SK-N-DZ (cell line): ENCODE measurements at regions not wholly inside any gene's neighbourhood (a gene's known extent, or its start where the extent isn't known, plus 50 kb on each side); places are given as distances from the start of the nearest gene placed in this dataset.
A peak's percentile ranks its signal among the peaks of the same experiment; 100 is the strongest.
"Not testable (repeated sequence)": the region's sequence is repeated elsewhere in the genome, so short reads cannot be mapped to it uniquely, and the experiment has no call there.

Experiments used
- DNase-seq: peaks from one replicate; pipeline ENCODE4 v3.0.0-alpha.2; 2015; ENCODE audit warnings: low spot score

DNA sequence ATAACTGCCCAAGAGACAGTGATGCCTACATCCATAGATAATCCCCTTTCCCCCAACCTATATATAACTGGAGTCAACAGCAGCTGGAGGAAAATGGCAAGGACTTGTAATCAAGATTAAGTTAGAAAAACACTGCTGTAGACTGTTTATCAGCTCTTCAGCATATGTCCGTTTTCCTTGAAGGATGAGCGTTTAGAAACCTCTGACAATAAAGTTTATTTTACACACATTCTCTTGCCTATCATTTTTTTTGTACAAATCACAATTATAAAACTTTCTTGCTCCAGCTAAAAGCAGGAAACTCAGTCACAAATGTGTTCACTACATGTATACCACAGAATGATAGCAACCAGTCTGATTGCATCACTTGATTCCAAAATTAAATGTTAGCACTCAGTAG is 50.8 kb downstream of the PPIAL4G start:
- not testable (repeated sequence) for DNase-seq

DNA sequence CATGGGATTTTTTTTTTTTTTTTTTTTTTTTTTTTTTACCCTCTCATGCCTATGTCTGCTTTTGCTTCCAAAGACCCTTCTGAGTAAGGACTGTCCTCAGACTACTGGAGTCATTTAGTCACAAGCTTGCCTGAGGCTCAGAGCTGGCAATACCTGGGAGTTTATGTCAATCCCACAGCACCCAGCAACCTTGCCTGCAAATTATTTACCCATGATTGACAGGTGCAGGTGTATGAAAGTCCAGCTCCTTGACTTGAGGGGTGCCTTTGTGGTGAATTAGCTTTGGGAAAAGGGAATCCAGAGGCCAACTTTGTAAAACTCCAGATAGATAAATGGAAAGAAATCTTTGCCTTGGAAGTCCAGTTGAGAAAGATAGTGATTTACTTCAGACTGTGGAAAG is 53.2 kb downstream of the PPIAL4G start:
- DNase-seq: not testable (repeated sequence)

DNA sequence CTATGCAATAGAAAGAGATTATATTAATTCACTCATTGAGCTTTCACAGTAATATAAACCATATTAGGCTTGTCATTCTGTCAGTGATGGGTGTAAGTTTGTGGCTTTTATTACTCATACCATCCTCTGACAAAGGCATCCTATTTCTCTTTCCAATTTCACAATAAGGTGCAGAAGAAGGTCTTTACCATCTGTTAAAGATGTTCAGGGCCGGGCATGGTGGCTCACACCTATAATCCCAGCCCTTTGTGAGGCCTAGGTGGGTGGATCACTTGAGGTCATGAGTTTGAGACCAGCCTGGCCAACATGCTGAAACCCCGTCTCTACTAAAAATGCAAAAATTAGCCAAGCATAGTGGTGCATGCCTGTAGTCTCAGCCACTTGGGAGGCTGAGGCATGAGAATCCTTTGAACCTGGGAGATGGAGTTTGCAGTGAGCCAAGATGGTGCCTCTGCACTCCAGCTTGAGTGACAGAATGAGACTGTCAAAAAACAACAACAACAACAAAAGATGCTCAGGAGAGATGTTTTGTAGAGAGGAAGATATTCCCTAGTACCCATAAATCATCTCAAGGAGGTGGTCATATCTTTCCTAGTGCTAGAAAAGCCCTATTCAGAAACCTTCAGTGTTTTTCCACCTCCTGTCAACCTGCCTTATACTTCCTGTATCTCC is 56.0 kb downstream of the PPIAL4G start:
- DNase-seq: not testable (repeated sequence)

DNA sequence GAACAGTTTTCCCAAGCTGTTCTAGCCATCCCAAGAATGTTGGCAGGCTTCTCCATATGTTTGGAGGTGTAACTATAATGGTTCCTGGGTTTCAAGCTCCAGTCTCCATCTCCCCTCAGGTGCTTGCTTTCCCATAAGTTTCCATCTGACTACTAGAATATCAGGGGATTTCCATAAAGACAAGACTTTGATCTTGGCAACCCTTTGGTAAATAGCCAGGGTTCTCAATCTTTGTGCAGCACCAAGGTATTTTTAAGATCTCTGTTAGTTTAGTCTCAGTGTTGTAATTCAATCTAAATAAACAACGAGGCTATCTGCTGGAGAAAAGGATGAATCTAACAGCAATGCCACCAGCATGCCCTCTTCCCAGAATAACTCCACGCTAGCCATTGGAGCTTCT is 56.7 kb downstream of the PPIAL4G start:
- not testable (repeated sequence) for DNase-seq

DNA sequence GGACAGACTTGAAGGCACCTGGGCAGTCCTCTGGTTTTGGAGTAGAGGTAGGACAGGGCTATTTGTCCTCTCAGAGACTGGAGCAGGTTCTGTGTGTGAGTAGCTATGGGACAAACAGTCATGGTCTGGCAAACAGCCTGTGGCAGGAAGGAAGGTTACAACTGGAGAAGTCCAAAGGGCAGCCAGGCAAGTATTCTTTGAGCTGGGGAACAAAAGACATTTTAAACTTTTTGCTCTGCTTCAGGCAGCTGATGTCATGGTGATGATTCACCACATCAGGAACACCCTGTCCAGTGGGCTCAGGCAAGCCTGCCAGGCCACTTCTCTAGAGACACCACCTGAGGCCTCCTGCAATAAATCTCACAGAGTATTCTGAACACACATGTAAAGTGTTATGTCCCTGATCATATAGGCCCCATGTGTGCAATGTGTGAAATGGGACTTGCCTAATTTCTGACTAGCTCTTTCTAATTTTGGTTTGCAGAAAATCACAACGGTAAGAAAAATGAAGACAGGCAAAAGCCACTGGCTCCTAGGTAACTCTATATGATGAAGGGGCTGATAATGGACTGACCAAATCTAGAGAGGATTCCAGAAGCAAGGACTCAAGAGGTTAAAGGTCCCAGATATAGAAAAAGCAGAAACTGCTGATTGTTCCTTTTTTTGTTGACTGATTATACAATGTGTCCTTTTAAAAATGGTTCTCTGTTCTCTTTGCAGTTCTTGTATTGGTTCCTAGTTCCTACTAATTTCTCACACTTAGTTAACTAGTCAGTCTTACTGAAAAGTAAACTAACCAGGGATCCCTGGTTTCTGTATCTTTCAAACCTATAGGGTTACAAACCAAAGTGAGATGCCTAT is 58.7 kb downstream of the PPIAL4G start:
- DNase-seq: not testable (repeated sequence)

DNA sequence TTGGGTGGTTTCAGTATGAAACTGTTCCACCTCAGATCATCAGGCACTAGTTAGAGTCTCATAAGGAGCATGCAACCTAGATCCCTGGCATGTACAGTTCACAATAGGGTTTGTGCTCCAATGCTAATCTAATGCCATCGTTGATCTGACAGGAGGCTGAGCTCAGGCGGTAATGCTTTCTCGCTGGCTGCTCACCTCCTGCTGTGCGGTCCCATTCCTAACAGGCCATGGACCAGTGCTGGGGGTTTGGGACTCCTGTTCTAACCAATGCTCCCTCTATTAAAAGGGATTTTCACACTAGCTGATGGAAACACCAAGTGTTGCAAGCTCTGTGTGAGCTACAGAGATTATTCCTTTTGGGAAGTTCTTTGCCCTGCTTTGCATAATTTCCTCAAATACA is 60.2 kb downstream of the PPIAL4G start:
- not testable (repeated sequence) for DNase-seq

DNA sequence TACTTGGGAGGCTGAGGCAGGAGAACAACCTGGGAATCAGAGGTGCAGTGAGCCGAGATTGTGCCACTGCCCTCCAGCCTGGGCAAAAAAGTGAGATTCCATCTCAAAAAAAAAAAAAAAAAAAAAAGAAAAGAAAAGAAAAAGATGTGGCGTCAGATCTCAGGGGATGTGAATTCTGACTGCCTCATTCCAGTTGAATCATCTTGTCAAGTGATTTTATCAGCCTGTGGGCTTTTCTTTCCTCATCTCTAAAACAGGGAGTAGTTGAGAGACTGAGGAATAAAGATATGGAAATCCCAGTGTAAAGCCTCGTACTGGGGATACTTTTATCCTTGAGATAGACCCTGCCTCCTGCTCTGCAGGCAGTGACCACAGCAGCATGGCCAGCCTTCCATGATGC is 65.9 kb downstream of the PPIAL4G start:
- DNase-seq: not testable (repeated sequence)

DNA sequence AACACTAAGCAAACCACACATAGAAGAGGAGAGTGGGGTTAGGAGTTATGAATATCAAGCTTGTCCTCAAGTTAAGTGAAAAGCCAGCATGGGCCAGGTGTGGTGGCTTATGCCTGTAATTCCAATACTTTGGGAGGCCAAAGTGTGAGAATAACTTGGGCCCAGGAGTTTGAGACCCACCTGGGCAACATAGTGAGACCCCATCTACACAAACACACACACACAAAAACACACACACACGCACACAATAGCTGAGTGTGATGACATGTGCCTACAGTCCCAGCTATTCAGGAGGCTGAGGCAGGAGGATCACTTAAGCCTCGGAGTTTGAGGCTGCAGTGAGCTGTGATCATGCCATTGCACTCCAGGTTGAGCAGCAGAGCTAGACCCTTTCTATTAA is 69.7 kb downstream of the PPIAL4G start:
- not testable (repeated sequence) for DNase-seq

DNA sequence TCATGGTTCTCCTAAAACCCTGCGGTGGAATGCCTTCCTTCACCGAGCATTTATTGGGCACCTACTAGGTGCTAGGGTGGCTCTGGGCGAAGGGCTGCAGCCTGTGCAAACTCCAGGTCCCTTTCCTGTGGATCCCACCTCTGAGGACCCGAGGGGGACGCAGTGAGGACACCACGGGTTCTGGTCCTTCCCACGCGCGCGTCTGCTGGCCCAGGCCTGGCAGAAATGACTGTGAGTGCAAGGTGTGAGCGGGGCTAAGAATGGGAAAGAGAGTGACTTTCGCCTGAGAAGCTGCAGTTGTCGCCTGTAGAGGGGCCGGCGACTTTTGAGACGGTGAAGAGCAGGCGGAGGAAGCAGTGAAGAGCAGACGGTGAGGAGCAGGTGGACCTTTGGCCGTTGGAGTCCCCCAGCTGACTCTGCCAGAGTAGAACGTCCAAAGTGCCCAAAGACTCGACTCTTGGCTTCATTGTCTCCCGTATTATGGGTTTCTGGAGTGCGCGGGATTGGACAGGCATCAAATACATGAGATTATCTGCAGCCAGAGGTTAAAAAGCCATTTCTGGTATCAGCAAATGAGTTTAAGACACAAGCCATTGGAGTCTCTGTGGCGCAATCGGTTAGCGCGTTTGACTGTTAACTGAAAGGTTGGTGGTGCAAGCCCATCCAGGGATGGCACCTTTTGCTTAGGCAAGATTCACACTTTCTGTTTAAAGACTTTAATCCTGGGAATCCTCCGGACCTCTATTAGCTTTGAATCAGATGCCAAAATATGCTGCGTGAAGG is 78.1 kb downstream of the PPIAL4G start:
- not testable (repeated sequence) for DNase-seq

DNA sequence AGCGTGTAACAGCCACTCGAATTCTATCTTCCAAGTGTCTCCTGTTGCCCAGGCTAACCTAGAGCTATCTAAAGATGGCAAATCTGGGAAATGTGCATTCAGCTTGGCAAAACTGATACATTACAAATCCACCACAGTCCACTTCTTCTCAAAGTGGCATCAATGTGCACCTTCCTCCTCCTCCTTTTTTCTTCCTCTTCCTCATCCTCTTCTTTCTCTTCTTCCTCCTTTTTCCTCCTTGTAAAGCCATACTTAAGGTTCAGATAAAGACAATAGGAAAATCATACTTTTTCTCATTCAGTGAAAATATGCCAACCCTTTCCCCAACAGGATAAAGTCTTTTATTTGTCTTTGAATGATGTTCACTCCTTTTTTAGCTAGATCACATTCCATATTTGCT is 79.2 kb downstream of the PPIAL4G start:
- DNase-seq: not testable (repeated sequence)

DNA sequence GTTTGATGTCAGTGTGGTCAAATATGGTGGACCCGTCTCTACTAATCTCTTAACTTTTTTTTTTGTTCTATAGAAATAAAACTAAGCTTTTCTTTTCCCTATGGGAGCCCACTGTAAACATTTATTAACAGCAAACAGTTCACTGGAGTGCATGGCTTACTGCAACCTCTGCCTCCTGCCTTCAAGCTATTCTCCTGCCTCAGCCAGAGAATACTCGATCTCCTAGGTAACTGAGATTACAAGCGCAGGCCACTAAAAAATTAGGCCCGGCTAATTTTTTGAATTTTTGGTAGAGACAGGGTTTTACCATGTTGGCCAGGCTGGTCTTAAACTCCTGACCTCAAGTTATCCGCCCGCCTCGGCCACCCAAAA is 80.0 kb downstream of the PPIAL4G start:
- DNase-seq: not testable (repeated sequence)

DNA sequence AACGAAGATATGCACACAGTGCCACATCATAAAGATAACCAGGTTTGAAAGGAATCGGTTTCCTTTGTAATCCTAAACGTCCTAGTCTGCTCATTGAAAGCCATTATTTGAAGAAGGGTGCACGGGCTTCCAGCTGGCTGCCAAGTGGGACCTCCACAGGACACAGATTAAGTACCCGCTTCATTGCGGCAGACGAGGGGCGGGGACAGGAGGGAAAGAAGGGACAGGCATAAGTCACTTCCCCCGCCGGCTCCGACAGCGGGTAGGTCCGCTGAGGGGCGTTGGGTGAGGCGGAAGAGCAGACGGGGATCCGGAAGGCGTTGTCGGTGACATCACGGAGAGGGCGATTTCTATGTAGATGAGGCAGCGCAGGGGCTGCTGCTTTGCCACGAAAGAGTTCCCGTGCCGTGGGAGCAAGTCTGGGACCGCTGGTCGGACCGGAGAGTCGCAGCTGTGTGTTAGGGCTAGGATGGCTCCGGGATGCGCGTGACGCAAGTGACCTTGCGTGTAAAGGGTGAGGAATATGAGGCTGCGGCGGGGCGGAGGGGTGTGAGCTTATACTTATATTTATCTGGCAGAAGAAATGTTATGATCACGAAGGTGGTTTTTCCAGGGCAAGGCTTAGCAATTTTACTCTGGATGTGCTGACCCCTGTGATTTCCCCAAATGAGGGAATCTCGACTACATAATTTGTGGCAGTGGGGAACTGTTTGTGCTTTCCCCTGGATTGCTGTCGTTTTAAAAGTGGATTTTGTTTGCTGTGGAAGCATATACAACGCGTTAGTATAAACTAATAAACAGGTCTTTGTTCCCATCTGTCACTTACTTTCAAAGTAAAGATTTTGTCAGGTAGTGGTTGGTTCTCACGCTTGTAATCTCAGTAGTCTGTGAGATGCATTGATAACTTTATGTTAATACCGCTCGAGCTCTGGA is 80.7 kb downstream of the PPIAL4G start:
- not testable (repeated sequence) for DNase-seq

DNA sequence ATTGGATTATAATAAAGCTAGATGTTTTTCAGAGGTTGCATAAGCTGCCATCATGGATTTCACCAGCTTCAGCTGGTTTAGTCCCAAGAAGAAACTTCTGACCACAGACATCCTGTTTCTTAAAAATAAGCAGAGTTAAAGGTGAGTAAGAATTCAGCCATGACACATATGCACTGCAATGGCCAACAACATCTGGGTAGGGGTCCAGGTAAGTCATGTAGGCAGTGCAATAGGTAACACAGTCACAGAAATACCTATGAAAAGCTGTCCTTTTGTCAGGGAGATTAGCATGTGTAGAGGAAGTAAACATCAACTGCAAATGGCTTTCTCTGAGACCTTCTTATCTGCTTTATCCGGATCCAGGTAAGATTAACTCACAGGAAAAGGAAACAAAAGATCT is 85.6 kb downstream of the PPIAL4G start:
- DNase-seq: not testable (repeated sequence)

DNA sequence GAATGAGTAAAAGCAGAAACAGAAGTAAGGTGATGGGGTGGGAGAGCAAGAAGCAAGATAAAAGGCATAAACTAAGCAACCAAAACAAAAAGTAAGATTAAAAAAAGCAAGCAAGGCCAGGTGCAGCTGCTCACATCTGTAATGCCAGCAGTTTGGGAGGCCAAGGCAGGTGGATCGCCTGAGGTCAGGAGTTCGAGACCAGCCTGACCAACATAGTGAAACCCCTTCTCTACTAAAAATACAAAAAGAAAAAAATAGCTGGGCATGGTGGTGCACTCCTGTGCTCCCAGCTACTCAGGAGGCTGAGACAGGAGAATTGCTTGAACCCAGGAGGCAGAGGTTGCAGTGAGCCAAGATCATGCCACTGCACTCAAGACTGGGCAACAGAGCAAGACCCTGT is 90.6 kb downstream of the PPIAL4G start:
- not testable (repeated sequence) for DNase-seq

DNA sequence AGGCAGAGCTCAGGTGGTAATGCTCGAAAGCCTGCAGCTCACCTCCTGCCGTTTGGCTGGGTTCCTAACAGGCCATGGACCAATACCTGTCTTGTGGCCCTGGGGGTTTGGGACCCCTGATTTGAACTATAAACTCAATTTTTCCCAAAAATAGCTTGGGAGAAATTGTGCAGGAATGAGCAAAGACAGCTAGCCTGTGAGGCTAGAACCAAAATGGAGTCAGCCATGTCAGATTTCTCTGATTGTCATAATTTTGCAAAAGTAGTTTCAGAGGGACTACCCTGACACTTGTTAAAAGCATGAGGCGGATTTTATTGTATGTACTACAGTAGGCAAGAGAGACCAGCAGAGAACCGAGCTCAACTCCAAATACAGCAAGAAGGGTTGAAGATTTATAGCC is 91.8 kb downstream of the PPIAL4G start:
- not testable (repeated sequence) for DNase-seq

DNA sequence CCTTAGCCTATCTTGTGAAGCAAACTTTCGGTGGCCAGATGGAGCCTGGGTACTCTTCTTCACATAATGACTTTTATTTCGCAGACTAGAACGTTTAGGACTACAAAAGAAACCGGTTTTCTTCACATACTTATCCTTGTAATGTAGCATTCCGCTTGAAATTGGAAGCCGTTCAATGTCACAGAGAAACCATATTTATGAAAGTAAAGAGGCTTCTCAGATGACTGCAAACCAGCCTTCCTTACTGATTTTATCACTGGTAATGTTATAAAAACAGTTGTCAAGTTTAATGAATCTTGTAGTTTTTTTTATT is 94.1 kb downstream of the PPIAL4G start:
- no peak for DNase-seq

DNA sequence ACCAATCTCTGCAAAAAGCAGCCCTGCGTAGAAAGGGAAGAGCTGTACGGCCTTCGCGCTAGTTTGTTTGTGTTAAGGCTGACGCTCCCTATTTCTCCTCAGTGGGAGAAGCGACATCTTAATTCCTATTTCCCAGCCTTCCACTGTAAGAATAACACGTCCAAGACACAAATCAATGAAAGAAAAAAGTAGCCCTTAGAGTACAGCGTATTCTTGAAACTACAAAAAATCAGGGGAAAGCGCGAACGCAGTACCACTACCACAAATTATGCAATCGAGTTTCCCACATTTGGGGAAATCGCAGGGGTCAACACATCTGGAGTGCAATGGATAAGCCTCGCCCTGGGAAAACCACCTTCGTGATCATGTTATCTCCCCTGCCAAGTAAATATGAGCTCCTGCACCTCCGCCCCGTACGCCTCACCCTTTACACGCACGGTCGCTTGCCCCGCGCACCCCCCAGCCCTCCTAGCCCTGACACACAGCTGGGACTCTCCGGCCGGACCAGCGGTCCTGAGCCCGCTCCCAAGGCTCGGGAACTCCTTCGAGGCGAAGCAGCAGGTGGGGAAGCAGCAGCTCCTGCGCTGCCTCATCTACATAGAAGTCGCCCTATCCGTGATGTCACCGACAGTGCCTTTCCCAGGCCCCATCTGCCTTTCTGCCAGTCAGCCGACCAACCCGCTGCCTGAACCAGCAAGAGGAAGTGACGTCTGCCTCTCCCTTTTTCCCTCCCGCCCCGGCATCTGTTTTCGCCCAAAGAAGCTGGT is 94.7 kb downstream of the PPIAL4G start:
- peak; percentile 18 for DNase-seq

DNA sequence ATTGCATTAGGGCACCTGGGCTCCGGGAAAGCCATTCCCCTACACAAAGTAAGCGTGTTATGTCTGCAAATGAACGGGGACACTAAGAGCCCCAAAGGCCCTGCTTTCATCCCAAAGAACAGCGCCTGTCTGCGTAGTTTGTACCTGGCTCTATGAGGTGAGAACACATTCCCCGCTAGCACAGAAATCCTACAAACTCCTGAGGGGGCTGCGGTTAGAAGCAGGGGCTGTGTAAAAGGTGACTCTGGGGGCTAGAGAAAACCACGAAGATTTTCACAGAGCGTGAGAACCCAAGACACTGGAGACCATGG is 95.2 kb downstream of the PPIAL4G start:
- DNase-seq: not testable (repeated sequence)

DNA sequence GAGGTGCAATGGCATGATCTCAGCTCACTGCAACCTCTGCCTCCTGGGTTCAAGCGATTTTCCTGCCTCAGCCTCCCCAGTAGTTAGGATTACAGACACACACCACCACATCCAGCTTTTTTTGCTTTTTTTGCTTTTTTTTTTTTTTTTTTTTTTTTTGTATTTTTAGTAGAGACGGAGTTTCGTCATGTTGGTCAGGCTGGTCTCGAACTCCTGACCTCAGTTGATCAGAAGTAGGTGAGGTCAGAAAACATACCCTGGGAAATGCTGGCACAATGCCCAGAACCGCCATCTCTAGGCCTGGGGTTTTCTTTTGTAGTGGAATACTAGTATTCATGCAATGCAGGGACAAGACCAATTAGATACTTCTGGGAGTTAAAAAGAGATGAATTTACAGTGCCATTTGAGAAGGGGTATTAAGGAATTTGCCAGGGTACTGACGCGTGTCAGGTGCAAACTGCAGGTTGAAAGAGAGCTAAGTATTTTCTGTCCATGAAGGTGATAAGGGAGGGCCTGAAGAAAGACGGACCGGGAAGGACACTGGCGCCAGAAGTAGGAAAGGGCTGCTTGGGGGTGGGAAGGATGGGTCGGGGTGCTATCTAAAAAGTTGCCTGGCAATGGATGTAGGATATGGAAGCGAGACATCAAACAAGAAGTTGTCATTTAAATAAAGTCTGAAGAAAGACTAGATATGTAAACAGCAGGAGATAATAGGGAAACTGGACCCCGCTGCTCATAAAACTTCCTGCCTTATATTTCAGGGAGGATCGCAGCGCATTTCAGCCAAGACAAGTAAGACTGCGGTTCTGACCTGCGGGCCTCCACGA is 95.8 kb downstream of the PPIAL4G start:
- not testable (repeated sequence) for DNase-seq

DNA sequence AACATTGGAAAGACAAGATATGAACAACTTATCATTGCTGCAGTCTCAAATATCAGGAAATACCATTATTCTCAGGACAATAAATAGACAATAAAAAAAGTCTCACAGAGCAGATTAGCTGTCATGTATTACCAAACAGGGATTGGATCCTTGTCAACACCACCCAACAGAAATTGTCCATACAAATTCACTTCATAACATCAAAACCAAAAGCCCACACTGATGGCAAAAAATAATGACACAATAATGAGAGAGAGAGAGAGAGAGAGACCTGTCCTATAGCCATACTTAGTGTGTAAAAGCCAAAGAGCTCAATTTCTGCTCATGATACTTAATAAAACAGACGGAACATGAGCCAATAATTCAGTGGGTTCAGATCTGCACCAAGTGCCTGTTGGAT is 96.5 kb downstream of the PPIAL4G start:
- no peak for DNase-seq
